ENCODE measurements at regions not wholly inside any gene's neighbourhood (a gene's known extent, or its start where the extent isn't known, plus 50 kb on each side); places are given as distances from the start of the nearest gene placed in this dataset.

GRCh38 chr16:79754081-79754480 is 153.5 kb upstream of the MAF start:
- ChIA-PET POLR2A (interaction anchor here (0.6 to 0.8 kb wide), 2 partner anchors 153 to 850 kb away, joined by 4 read pairs; no protein-coding TSS in a partner anchor), CTCF (interaction anchor here (1.1 kb wide), 1 partner anchor 13 kb away, joined by 3 read pairs; no protein-coding TSS in a partner anchor)
- Mint-ChIP-seq H3K27me3 (ENCODE audit: low read depth) (no peaks in the 10 kb centered on the region), H3K36me3 (peaks cover 8% of the 10 kb centered on the region; the same call in 1 of the 2 replicates), H3K4me1 (peaks cover 4% of the 10 kb centered on the region), H3K4me3 (no peak overlapping the region), H3K9me3 (peaks cover 27% of the 10 kb centered on the region), H3K27ac (no peak overlapping the region)
- ATAC-seq, result no peak
- no peak for TF ChIP-seq E2F5 (CRISPR knock-in tag; IDR thresholded peaks at IDR 0.05)
- no peak for TF ChIP-seq USF1 (CRISPR knock-in tag; IDR thresholded peaks at IDR 0.05)
- TF ChIP-seq CREM (CRISPR knock-in tag; IDR thresholded peaks at IDR 0.05), result no peak
- TF ChIP-seq ETV6 (CRISPR knock-in tag; IDR thresholded peaks at IDR 0.05), result no peak
- TF ChIP-seq ZNF121 (CRISPR knock-in tag; IDR thresholded peaks at IDR 0.05), result no peak
- TF ChIP-seq, protein P1, sequence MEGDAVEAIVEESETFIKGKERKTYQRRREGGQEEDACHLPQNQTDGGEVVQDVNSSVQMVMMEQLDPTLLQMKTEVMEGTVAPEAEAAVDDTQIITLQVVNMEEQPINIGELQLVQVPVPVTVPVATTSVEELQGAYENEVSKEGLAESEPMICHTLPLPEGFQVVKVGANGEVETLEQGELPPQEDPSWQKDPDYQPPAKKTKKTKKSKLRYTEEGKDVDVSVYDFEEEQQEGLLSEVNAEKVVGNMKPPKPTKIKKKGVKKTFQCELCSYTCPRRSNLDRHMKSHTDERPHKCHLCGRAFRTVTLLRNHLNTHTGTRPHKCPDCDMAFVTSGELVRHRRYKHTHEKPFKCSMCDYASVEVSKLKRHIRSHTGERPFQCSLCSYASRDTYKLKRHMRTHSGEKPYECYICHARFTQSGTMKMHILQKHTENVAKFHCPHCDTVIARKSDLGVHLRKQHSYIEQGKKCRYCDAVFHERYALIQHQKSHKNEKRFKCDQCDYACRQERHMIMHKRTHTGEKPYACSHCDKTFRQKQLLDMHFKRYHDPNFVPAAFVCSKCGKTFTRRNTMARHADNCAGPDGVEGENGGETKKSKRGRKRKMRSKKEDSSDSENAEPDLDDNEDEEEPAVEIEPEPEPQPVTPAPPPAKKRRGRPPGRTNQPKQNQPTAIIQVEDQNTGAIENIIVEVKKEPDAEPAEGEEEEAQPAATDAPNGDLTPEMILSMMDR (IDR thresholded peaks at IDR 0.05), result no peak
- TF ChIP-seq MLX (CRISPR knock-in tag; IDR thresholded peaks at IDR 0.05), result no peak
- TF ChIP-seq ELF4 (CRISPR knock-in tag; IDR thresholded peaks at IDR 0.05; ENCODE audit: low read depth), result no peak
- no peak for TF ChIP-seq CBFB (CRISPR knock-in tag; IDR thresholded peaks at IDR 0.05; ENCODE audit: low read depth)
- no peak for TF ChIP-seq KAT7 (CRISPR knock-in tag; IDR thresholded peaks at IDR 0.05; ENCODE audit: borderline replicate concordance)
- no peak for TF ChIP-seq AFF4 (CRISPR knock-in tag; IDR thresholded peaks at IDR 0.05; ENCODE audit: borderline replicate concordance)
- no peak for TF ChIP-seq ZNF423 (CRISPR knock-in tag; IDR thresholded peaks at IDR 0.05)
- TF ChIP-seq HMGXB4 (CRISPR knock-in tag; IDR thresholded peaks at IDR 0.05), result no peak
- no peak for TF ChIP-seq FOXK1 (CRISPR knock-in tag; IDR thresholded peaks at IDR 0.05)
- TF ChIP-seq ATF2 (CRISPR knock-in tag; IDR thresholded peaks at IDR 0.05; ENCODE audit: borderline replicate concordance, low read depth), result no peak
- no peak for DNase-seq (ENCODE audit: low spot score)

Data from WTC11 (cell line).